DOHH2 (cell line): ENCODE measurements at regions not wholly inside any gene's neighbourhood (a gene's known extent, or its start where the extent isn't known, plus 50 kb on each side); places are given as distances from the start of the nearest gene placed in this dataset.

ENCODE experiments used
- H3F3A ChIP-seq: fragments of 200-600 bp; sonication (generic), shearing (Covaris generic); 2 replicates; pipeline ENCODE4 v1.6.0; 2016; ENCODE audit warnings: antibody characterized with exemption, mild to moderate bottlenecking; ENCODE audit not compliant: control insufficient read depth, insufficient read depth
- H3K27ac ChIP-seq: fragments of 200-600 bp; sonication (generic); 2 replicates; pipeline ENCODE4 v1.5.1; 2014; ENCODE audit warnings: low read depth, mild to moderate bottlenecking, low read length, moderate library complexity
- H3K27me3 ChIP-seq: fragments of 200-600 bp; sonication (generic); 2 replicates; pipeline ENCODE4 v1.6.1; 2014; ENCODE audit warnings: mild to moderate bottlenecking, low read length, mixed read lengths; ENCODE audit not compliant: control insufficient read depth
- H3K36me3 ChIP-seq: fragments of 200-600 bp; sonication (generic); 2 replicates; pipeline ENCODE4 v1.6.1; 2014; ENCODE audit warnings: mild to moderate bottlenecking, low read length, moderate library complexity, mixed read lengths; ENCODE audit not compliant: control insufficient read depth
- H3K4me1 ChIP-seq: fragments of 200-600 bp; sonication (generic); 2 replicates; pipeline ENCODE4 v1.6.1; 2014; ENCODE audit warnings: mild to moderate bottlenecking, low read length, mixed read lengths; ENCODE audit not compliant: control insufficient read depth
- H3K4me2 ChIP-seq: fragments of 200-600 bp; sonication (generic); 2 replicates; pipeline ENCODE4 v1.6.0; 2014; ENCODE audit warnings: mild to moderate bottlenecking, low read length, moderate library complexity
- H3K4me3 ChIP-seq: fragments of 200-600 bp; sonication (generic); 2 replicates; pipeline ENCODE4 v1.5.1; 2014; ENCODE audit warnings: mild to moderate bottlenecking, low read length, mixed read lengths
- H3K79me2 ChIP-seq: fragments of 200-600 bp; sonication (generic); 2 replicates; pipeline ENCODE4 v1.6.1; 2014; ENCODE audit warnings: mild to moderate bottlenecking, low read length, mixed read lengths; ENCODE audit not compliant: control insufficient read depth
- H3K9me2 ChIP-seq: fragments of 200-600 bp; sonication (generic); replicated peaks from 2 replicates; pipeline ENCODE4 v1.6.1; 2014; ENCODE audit warnings: mild to moderate bottlenecking, low read length, mixed read lengths; ENCODE audit not compliant: control insufficient read depth
- H3K9me3 ChIP-seq: fragments of 200-600 bp; sonication (generic); 2 replicates; pipeline ENCODE4 v1.6.1; 2014; ENCODE audit warnings: antibody characterized with exemption, low read length, mixed read lengths; ENCODE audit not compliant: control insufficient read depth, insufficient read depth
- H4K20me1 ChIP-seq: fragments of 200-600 bp; sonication (generic); 2 replicates; pipeline ENCODE4 v1.6.0; 2014; ENCODE audit warnings: low read depth, mild to moderate bottlenecking, antibody characterized with exemption, low read length, moderate library complexity; ENCODE audit not compliant: control insufficient read depth, insufficient read depth
- EZH2phosphoT487 ChIP-seq: fragments of 200-600 bp; sonication (generic); IDR thresholded peaks from 2 replicates; pipeline ENCODE4 v1.6.1; 2017; ENCODE audit warnings: borderline replicate concordance, mild to moderate bottlenecking, antibody characterized with exemption, low read length, moderate library complexity, mixed read lengths
- TF ChIP-seq, protein P1 (sequence below): fragments of 200-600 bp; sonication (generic); IDR thresholded peaks from one replicate; pipeline ENCODE4 v1.5.1; 2014; ENCODE audit warnings: antibody characterized with exemption, mild to moderate bottlenecking, low read depth, low read length; ENCODE audit not compliant: poor library complexity, severe bottlenecking

GRCh38 chr14:65302571-65303189, 109.8 kb upstream of the FUT8 start:
- no peaks in the 10 kb centered on the region for H4K20me1 ChIP-seq
- peaks cover 35% of the 10 kb centered on the region for H3F3A ChIP-seq
- peak overlapping the region; percentile 69 for H3K4me3 ChIP-seq
- no peaks in the 10 kb centered on the region for H3K9me2 ChIP-seq
- peak overlapping the region; percentile 99 for H3K27ac ChIP-seq
- H3K27me3 ChIP-seq: no peaks in the 10 kb centered on the region
- H3K4me1 ChIP-seq: peaks cover 89% of the 10 kb centered on the region
- peaks cover 10% of the 10 kb centered on the region for H3K79me2 ChIP-seq
- no peak for TF ChIP-seq EZH2phosphoT487
- H3K4me2 ChIP-seq: peak overlapping the region; percentile 86
- no peaks in the 10 kb centered on the region for H3K9me3 ChIP-seq
- H3K36me3 ChIP-seq: peaks cover 4% of the 10 kb centered on the region; the same call in 1 of the 2 replicates

DNA sequence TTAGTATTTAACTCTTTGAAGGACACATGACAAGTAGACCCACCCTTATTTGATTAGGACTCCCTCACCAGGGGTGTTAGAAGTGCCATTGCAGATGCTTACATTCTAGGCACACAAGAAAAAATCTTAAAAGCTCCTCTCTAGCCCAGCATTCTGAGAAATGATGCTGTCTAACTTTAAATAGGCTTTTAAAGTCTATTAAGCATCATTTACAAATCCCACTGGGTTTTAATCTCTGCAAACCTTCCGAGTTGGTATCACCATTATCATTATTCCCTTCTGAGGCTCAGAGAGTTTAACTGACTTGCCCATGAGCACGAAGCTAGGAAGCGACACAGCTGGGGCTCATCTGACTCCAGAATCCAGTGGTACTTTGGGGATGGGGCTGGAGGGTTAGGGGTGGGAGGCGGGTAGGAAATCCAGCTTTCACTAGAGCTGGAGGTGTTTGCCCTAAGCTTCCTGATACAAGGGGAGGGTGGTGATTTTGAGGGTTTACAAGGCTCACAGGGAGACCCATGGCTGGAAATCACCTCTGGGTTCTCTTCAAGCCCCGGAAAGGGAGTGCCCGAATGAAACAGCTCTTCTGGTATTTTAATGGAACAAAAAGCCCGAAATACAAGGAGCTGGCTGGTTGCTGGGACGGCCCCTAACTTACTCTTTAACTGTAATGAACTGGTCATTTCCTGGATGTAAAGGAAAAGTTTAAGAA, 109.2 kb upstream of the FUT8 start:
- Histone ChIP-seq H3K4me1 (peaks cover 89% of the 10 kb centered on the region), H3K36me3 (peaks cover 8% of the 10 kb centered on the region; the same call in 1 of the 2 replicates), H3K9me3 (no peaks in the 10 kb centered on the region), H4K20me1 (no peaks in the 10 kb centered on the region), H3K4me3 (peak overlapping the region; percentile 69), H3K27me3 (no peaks in the 10 kb centered on the region), H3K9me2 (no peaks in the 10 kb centered on the region), H3K79me2 (peaks cover 10% of the 10 kb centered on the region), H3K4me2 (peak overlapping the region; percentile 86), H3K27ac (peak overlapping the region; percentile 99), H3F3A (peaks cover 35% of the 10 kb centered on the region)
- TF ChIP-seq EZH2phosphoT487: no peak
- TF ChIP-seq, protein P1, sequence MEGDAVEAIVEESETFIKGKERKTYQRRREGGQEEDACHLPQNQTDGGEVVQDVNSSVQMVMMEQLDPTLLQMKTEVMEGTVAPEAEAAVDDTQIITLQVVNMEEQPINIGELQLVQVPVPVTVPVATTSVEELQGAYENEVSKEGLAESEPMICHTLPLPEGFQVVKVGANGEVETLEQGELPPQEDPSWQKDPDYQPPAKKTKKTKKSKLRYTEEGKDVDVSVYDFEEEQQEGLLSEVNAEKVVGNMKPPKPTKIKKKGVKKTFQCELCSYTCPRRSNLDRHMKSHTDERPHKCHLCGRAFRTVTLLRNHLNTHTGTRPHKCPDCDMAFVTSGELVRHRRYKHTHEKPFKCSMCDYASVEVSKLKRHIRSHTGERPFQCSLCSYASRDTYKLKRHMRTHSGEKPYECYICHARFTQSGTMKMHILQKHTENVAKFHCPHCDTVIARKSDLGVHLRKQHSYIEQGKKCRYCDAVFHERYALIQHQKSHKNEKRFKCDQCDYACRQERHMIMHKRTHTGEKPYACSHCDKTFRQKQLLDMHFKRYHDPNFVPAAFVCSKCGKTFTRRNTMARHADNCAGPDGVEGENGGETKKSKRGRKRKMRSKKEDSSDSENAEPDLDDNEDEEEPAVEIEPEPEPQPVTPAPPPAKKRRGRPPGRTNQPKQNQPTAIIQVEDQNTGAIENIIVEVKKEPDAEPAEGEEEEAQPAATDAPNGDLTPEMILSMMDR: no peak

- Histone ChIP-seq H3K36me3 (peaks cover 11% of the 10 kb centered on the region; the same call in 1 of the 2 replicates), H3K27ac (peak overlapping the region; percentile 99), H4K20me1 (no peaks in the 10 kb centered on the region), H3K9me3 (no peaks in the 10 kb centered on the region), H3K27me3 (no peaks in the 10 kb centered on the region), H3K79me2 (peaks cover 10% of the 10 kb centered on the region), H3K9me2 (no peaks in the 10 kb centered on the region), H3K4me3 (peak overlapping the region; percentile 69), H3F3A (peaks cover 35% of the 10 kb centered on the region), H3K4me2 (peak overlapping the region; percentile 86), H3K4me1 (peaks cover 93% of the 10 kb centered on the region)
- TF ChIP-seq EZH2phosphoT487: no peak
- TF ChIP-seq, protein P1: no peak
Observed at GRCh38 chr14:65303899-65304222, 108.7 kb upstream of the FUT8 start.

DNA sequence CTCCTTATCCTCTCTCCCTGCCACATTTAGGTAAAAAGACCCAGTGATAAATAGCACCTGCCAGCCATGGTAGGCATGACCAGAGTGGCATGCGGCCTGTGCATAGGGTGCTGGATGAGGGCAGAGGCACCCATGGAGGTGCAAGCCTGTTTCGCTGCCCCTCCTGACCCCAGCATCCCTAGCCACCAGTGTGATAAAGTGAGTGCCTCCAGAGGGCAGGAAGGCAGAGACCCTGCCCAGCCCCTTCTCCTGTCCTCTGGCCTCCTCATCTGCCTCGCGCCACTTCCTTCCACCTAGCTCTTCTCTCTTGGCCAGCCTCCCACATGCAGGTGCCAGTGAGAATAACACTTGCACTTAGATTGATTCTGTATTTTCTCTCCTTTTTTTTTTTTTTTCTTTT, 108.3 kb upstream of the FUT8 start:
- Histone ChIP-seq H3K36me3 (peaks cover 12% of the 10 kb centered on the region; the same call in 1 of the 2 replicates), H3K4me3 (peak overlapping the region; percentile 69), H3K9me2 (no peaks in the 10 kb centered on the region), H4K20me1 (no peaks in the 10 kb centered on the region), H3K79me2 (peaks cover 10% of the 10 kb centered on the region), H3K9me3 (no peaks in the 10 kb centered on the region), H3K4me1 (peaks cover 96% of the 10 kb centered on the region), H3K27ac (peak overlapping the region; percentile 99), H3K27me3 (no peaks in the 10 kb centered on the region), H3F3A (peaks cover 35% of the 10 kb centered on the region), H3K4me2 (peak overlapping the region; percentile 86)
- TF ChIP-seq EZH2phosphoT487: no peak
- TF ChIP-seq, protein P1: peak; percentile 13
